MM.1S (cell line): ENCODE measurements at regions not wholly inside any gene's neighbourhood (a gene's known extent, or its start where the extent isn't known, plus 50 kb on each side); places are given as distances from the start of the nearest gene placed in this dataset.

Experiments used
- CTCF ChIP-seq: fragments of 300-600 bp; sonication (generic); IDR thresholded peaks from 2 replicates; pipeline ENCODE4 v1.5.1; 2016; ENCODE audit warnings: antibody characterized with exemption, low read length, mixed read lengths
- EZH2 ChIP-seq: fragments of 300-600 bp; sonication (generic); optimal IDR thresholded peaks from 2 replicates; pipeline ENCODE3; 2017; ENCODE audit warnings: low read depth, mild to moderate bottlenecking, antibody characterized with exemption, low read length, mixed read lengths

- TF ChIP-seq CTCF = no peak
- no peak for TF ChIP-seq EZH2
Observed at GRCh38 chr19:29088761-29089160, 124.2 kb downstream of the UQCRFS1 start.
